CD4-positive, alpha-beta T cell treated with Interleukin-6 at 100 ng/mL for 8 hours (primary cell): ENCODE measurements at regions not wholly inside any gene's neighbourhood (a gene's known extent, or its start where the extent isn't known, plus 50 kb on each side); places are given as distances from the start of the nearest gene placed in this dataset.

ENCODE experiments used
- DNase-seq: peaks from one replicate; pipeline ENCODE4 v3.0.0-alpha.2; 2020; ENCODE audit warnings: mixed read lengths, low spot score

GRCh38 chr2:217440000-217440399 lies 562.8 kb downstream of the TNS1 start:
- no peak for DNase-seq

DNA sequence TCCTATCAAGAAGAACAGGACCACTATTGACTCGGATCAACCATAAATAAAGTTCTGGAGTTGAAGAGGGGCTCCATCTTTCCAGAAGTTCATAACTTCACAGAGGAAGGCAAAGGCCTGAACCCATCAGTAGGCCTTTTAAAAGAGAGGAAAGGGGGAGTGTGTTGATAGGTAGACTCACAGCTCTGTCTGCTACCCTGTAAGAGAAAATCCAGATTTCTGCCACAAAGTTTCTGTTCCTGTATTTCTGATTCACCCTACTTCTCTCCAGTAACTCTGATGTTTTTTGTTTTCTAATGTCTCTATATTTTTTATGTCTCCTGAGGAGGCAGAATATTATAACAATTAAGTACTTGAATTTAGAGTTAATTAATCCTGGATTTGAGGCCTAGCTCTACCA lies 564.0 kb downstream of the TNS1 start:
- no peak for DNase-seq

GRCh38 chr2:217438136-217438535 lies 564.7 kb downstream of the TNS1 start:
- no peak for DNase-seq

DNA sequence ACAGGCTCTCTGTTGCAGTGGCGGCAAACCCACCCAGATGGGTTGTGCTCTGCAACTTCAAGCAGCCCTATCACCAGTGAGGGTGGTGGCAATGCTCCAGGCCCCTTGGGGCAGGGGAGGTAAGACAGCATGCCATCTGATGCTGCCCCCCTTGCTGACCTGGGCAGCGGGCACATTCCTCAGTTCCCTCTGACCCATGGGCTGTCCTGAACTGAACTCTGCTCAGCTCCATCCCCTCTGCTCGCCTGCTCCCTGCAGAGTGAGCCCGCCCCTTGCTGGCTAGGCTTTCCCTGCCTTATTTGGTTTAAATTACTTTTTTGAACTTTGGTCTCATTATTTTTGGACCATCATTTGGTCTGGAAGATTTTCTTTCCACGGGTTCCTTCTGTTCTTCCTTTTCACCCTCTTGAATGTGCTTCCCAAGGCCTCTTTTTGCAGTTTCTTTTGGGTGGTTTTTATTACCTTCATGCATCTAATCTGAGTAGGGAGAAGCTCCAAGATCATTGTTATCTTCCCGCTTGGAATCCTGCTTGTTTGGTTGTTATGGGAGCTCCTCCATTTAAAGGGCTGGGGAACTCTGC lies 565.4 kb downstream of the TNS1 start:
- no peak for DNase-seq

GRCh38 chr2:217436386-217436785 lies 566.4 kb downstream of the TNS1 start:
- no peak for DNase-seq

GRCh38 chr2:217434180-217434975 lies 568.4 kb downstream of the TNS1 start:
- DNase-seq: peak; percentile 3

DNA sequence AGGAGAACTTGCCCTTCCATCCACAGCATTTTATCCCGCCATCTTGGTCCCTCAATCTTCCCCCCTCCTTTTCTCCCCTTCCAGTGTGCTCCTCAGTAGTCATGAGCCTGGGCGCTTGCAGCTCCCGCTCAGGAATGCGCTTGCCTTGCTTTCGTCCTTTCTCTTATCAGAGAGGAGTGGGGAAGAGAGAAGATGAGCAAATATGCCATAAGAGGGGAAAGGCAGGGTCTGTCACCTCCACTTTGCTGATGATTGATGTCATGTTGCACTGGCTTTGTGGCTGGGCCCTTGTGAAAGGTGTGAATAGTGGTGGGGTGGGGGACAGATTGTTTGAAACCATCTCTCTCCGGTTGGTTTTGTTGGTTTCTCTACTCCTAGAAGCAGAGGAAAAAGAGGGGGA lies 569.3 kb downstream of the TNS1 start:
- no peak for DNase-seq

DNA sequence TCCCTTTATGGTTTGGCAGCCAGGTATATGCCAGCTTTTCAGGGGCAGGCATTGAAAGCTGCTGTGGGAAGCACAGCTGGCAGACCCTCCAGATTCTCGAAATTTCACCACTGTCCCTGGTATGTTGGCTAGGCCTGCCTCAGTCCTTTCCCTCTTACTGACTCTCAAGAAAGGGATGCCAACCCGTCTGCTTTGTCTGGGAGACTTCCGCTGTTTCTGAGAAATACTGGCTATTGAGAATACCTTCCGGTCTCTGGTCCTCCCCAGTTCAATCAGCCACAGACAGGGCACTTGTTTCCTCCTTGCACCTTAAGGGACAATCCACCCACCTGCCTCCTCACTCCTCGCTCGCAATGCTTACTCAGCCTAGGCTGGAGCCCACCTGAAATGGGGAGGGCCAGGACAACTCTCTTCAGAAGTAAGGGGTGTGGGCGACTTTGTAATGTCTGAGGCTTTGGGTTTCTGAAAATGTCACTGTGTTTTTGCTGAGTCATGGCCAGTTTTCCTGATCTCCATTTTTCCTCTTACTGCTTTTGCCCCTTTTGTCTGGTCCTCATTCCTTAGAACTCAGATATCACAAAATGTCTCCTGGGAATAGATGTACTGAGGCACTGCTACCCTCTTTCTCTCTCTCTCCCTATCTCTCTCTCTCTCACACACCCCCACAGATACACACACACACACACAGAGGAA lies 571.1 kb downstream of the TNS1 start:
- no peak for DNase-seq

DNA sequence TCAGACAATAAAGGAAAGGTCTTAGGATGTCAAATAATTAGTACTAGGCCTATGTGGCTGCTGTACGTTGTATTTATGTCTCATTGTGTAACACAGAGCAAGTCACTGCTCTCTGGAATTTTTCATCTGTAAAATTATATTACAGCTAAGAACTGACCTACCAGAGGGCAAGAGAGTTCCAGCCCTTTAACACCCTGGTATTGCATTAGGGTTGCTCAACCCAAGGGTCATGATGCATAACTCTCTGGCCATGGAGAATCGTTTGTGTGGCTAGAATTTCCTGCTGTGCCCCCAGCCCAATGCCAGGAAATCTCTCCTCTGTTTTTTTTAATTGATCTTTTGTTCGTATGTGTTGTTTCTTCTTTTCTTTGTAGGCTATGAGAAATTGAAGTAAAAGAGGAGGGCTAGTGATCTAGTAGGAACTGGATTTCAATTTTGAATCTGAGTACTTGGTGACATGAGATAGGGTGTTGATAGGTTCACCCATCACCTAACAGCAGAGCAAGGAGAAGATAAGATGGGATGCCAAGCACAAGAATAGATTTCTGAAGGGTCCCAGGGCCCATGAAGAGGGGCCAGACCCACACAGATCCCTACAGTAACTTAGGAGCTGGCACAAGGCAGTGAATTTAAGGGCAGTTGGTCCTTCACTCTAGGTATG lies 571.2 kb upstream of the TNP1 start:
- no peak for DNase-seq

DNA sequence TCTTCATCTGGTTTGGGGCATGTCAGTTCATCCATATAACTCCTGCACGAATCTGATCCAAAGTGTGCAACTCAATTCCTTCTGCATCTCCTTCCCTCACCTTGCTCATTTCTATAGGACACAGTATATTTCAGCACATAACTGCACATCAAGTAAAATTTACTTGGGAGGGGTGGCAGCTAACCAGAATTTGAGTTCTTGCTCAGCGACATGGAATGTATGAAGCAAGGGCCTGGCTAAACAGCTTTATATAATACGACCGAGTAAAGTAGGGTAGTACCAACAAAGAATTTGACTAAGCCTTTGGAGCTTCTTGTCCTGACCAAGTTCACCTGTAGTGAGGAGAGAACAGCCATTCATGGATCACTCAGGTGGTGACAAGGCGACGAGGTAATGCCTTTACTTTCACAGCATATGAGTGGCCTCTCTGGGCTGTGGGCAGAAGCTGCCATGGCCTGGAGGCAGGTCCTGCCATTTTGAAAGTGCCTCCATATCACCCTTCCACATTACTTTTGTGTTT lies 570.2 kb upstream of the TNP1 start:
- no peak for DNase-seq

- no peak for DNase-seq
Measured at GRCh38 chr2:217421834-217422233, 562.0 kb upstream of the TNP1 start.

GRCh38 chr2:217420854-217421253 lies 561.0 kb upstream of the TNP1 start:
- no peak for DNase-seq

DNA sequence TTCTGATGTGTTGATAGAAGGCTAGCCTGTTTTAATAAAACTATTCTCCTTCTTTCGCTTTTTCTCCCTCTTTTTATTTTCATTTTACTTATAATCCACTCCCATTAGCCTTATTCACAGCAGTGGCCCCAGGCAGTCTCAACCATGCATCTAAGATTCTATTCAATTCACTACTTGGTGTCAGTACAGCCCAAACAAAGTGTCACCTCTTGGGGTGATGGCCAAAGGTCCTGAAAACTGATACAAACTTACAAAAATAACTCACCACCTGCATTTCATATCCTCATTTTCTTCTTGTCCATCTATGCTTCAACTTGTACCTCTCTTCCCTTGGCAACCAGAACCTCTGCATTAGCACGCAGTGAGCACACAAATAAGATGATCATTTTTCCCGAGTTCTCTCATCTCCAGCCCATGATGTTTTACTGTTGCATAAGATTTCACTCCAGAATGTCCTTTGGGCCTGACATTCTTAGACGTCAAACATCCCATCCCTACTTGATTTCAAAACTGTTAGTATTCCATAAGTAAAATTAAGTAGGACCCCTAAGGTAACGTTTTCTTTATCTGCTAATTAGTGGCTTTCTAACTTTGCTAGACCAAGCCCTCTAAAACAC lies 559.3 kb upstream of the TNP1 start:
- no peak for DNase-seq

DNA sequence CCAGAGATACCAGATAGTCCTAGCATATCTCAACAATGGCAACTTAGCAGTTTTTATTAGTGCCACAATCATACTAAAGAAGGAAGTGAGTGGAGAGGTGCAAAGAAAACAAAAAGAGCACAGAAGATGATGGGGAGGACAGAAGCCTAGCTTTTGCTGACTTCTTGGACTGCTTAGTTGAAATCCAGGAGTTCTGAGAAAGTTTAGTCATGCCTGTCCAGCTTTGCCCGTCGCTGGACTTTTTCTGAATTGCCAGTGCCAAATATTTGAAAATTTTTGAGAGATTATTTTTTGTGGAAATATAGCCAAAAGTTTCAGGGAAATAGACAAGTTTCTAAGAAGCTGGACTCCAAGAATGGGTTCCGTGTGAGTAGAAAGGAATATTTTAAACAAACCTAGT lies 558.7 kb upstream of the TNP1 start:
- DNase-seq: no peak

GRCh38 chr2:217418090-217418489 lies 558.2 kb upstream of the TNP1 start:
- DNase-seq: no peak

DNA sequence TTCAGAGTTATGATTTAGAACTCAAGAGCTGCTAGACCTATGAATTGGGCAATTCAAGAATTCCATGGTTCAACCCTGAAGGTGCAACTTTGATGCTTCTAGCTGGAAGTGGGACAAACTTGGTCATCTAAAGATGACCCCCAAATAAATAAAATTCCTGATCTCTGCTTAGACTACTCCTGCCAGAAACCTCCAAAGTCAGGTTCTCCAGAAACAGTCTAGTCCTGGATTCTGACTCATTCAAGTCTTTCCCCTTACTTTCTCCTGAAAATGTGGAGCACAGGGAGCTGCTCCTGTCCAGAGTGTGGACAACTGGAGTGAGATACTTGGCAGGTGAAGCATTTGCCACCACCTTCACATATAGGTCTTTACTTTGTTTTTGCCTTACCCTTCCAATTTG lies 557.7 kb upstream of the TNP1 start:
- no peak for DNase-seq

DNA sequence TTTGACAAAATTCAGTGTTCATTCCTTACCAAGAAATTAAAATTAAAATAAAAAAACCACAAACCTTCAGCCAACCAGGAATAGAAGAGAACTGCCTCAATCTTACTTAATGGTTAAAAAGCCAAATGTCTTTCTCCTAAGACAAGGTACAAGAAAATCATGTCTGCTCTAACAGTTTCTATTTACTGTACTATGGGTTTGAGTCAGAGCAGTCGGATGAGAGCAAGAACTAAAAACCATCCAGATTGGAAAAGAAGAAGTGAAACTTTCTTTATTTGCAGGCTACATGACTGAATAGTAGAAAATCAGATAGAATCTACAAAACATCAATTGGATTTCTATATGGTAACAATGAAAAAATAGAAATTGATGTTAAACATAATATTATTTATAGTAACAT lies 555.5 kb upstream of the TNP1 start:
- no peak for DNase-seq

DNA sequence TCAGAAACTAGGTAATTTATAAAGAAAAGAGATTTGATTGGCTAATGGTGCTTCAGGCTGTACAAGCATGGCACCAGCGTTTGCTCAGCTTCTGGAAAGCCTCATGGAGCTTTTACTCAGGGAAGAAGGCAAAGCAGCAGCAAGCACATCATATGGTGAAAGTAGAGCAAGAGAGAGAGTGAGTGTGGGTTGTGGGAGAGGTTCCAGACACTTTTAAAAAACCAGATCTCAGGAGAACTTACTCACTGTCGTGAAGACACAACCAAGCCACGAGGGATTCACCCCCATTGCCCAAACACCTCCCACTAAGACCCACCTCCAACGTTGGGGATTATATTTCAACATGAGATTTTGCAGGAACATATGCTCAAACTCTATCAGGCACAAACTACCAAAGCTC lies 554.6 kb upstream of the TNP1 start:
- no peak for DNase-seq

DNA sequence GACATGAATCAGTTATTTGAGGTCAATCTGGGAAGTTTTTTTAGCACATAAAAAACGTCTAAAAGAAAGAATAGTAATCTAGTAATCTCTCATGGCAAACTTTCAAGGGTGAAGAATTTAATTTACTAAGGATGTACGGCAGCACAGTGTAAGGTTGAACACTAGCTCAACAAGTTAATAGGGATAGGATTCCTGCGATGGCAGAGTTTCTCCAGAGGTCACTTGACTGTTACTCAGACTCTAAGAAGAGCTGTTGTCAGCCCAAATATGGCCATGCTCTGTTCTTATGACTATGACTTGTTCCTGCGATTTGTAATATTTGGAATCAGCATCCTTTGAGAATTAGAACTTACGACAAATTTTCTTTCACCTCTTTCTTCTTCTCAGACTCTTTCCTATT lies 553.3 kb upstream of the TNP1 start:
- no peak for DNase-seq

DNA sequence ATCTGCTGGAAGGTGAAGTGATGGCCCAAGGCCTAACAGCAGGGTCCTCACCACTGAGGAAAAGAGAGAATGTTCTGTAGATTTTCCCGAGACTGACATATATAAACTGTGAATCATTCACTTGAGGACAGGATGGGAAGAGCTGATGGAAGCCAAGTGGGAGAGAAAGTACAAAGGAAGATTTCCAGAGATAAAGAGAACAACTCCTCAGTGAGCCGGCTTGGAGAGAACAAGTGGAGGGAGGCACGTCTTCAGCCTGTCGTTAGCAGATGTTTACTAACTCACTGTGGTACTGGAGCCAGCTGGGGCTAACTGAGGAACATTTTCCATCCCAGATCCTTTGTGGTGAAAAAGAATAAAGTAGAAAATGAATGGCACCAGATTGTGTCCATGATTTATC lies 552.9 kb upstream of the TNP1 start:
- DNase-seq: no peak

GRCh38 chr2:217412277-217412676 lies 552.4 kb upstream of the TNP1 start:
- no peak for DNase-seq

- DNase-seq: no peak
Measured at GRCh38 chr2:217410681-217410960, 550.8 kb upstream of the TNP1 start.
